GM12872 (cell line): ENCODE measurements at regions not wholly inside any gene's neighbourhood (a gene's known extent, or its start where the extent isn't known, plus 50 kb on each side); places are given as distances from the start of the nearest gene placed in this dataset.

Experiments
- CTCF ChIP-seq: IDR thresholded peaks from 3 replicates; pipeline ENCODE4 v1.5.1; 2011; ENCODE audit warnings: low read depth, mild to moderate bottlenecking, low read length, moderate library complexity; ENCODE audit not compliant: insufficient read depth

DNA sequence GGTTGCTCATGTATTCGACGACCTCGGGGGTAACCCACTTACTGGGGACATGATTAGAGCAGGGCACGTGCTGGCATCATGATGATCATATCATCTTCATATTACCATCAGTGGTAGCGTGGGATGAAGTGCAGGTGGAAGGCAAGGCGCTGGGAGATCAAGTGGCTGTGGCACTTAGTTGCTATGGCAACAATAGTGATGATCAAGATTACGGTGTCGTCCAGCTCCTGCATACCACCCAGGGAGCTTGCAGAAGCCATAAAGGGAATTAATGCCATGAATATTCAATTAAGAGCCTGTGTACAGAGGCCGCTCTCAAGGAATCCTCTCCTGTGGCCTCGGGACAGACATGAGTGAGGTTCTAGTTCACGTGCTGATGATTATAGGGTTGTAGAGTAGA, 237.2 kb upstream of the COPS8 start:
- no peak for TF ChIP-seq CTCF

DNA sequence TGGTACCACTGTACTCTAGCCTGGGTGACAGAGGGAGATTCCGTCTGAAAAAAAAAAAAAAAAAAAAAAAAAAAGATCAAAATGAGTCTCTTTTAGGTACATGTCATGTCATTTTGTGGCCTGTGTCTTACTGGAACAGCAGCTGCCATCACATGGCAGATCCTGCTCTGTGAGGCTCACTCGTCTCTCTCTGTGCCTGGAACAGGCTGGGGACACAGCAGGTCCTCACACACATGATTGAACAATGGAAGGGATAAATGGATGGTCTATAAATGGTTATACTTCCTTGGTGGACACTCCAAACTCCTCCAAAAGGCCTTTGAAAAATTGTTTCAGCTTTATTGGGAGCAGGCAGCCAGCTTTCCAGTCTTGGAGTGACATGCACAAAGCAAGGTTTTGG, 236.2 kb upstream of the COPS8 start:
- no peak for TF ChIP-seq CTCF

GRCh38 chr2:236849940-236850339, 235.7 kb upstream of the COPS8 start:
- no peak for TF ChIP-seq CTCF

GRCh38 chr2:236851187-236851586, 234.5 kb upstream of the COPS8 start:
- no peak for TF ChIP-seq CTCF

- TF ChIP-seq CTCF: no peak
Observed at GRCh38 chr2:236852100-236852976, 233.4 kb upstream of the COPS8 start.

DNA sequence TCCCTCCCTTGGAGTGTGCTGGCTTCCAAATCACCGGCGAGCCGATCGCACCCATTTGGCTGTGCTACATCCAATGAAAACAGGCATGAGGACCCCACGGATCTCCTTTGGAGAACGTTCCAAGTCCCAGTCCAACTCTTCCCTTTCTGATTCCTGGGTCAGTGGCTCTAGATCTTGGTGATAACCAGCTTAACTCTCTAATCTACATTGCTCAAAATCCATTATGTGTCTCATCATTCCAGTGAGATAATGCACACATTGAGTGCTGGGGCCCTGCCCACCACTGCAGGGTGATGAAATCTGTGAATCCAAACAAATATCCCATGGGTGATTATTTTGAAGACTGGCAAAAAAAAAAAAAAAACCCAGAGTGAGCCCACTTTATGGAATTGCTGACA, 232.7 kb upstream of the COPS8 start:
- no peak for TF ChIP-seq CTCF

DNA sequence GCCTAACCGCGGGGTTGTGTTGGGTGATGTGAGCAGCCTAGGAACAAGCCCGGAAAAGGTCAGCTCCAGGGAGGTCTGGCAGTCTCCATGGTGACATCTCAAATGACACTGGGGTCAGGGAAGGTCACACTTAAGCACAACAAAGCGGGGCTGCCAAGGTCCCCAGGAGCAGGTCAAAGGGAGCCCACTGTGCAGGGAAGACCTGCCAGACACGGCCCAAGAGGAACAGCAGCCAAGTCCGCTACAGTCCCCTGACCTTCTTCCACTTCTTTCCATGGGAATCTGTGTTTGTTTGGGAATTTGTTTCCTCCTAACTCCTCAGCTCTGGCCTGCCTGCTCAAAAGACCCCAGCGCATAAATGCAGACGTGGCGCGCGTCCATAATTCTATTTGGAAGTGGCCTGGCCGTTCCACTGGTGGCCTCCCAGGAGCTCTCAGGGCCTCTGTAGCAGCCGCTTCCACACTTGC, 232.1 kb upstream of the COPS8 start:
- TF ChIP-seq CTCF: no peak
